Pancreas (tissue), 10 donors: ENCODE measurements at regions not wholly inside any gene's neighbourhood (a gene's known extent, or its start where the extent isn't known, plus 50 kb on each side); places are given as distances from the start of the nearest gene placed in this dataset.
"Not testable (repeated sequence)": the region's sequence is repeated elsewhere in the genome, so short reads cannot be mapped to it uniquely, and the experiment has no call there.

Experiments used
- ATAC-seq, 4 donors: fragments of 200-7000 bp; cut with Tn5 transposase; one replicate each; pipeline versions ENCODE4 v1.8.0 to v1.9.1; 2020; ENCODE audit warnings: mild to moderate bottlenecking in 4 of 4, moderate library complexity in 4 of 4
- DNase-seq, 6 donors: peaks; one replicate each; pipeline ENCODE4 v3.0.0-alpha.2; 2020
- FAIRE-seq: peaks from 2 replicates; lab custom pipeline; 2012; peaks lifted over from hg19 to GRCh38; lab: Jason Lieb, UNC
- H3K27ac ChIP-seq, 4 donors: fragments of 200-600 bp; sonication (generic); 1 replicate in 3 of 4; 2 replicates in 1 of 4; pipeline versions ENCODE4 v1.5.0 to v1.8.0; 2020
- H3K27me3 ChIP-seq, 4 donors: fragments of 200-600 bp; one replicate each; pipeline ENCODE4 v1.8.0; 2021
- H3K36me3 ChIP-seq, 3 donors: fragments of 200-600 bp; sonication (generic) in 1 of 3; one replicate each; pipeline versions ENCODE4 v1.5.0 to v1.8.0; 2020 to 2021
- H3K4me1 ChIP-seq, 3 donors: fragments of 200-600 bp; one replicate each; pipeline ENCODE4 v1.8.0; 2021
- H3K4me3 ChIP-seq, 4 donors: fragments of 200-600 bp; sonication (generic) in 2 of 4; one replicate each; pipeline versions ENCODE4 v1.5.0 to v1.8.0; 2020 to 2021
- H3K9me3 ChIP-seq, 4 donors: fragments of 200-600 bp; one replicate each; pipeline ENCODE4 v1.8.0; 2021
- CTCF ChIP-seq, 4 donors: fragments of 200-600 bp; sonication (generic) in 3 of 4; IDR thresholded peaks; one replicate each; pipeline versions ENCODE4 v1.5.0 to v1.8.0; 2021; ENCODE audit warnings: antibody characterized with exemption in 4 of 4
- WGBS, 2 donors: extraction: QIAGEN DNeasy Blood & Tissue Kit; methylation state at CpG; one replicate each; pipeline ENCODE4 v1.1.7; 2013; 5-methylcytosine and 5-hydroxymethylcytosine counted together
- intact Hi-C, 3 donors: fragments of 100-400 bp; cut with DNase I; formaldehyde crosslinking; loops; one replicate each; pipeline versions ENCODE4 v1.11.1 to v1.14.2; 2022
- donor health status: healthy with polysubstance abuse.
- donor health status: DM: no; HTN: no; CAD: no; lungs with moderate emphysema.
- donor health status: DM: no; HTN: no; CAD: no.
- donor health status: control.
- donor health status: control.
- donor health status: Bipolar disorder and iron deficiency.
- donor health status: DM: yes; HTN: yes; CAD: no.
- donor health status: DM: no; HTN: no; CAD: no.
- donor health status: DM: no; HTN: no; CAD: no.
- donor health status: DM: yes; HTN: yes; CAD: no.

- FAIRE-seq, DNase-seq: not testable (repeated sequence)
These were observed 97.5 kb downstream of the ZNF664 start for GRCh38 chr12:124070394-124071074.

GRCh38 chr12:124071075-124071443, 98.0 kb downstream of the ZNF664 start:
- Histone ChIP-seq H3K9me3 (no peaks in the 10 kb centered on the region), H3K36me3 (no peaks in the 10 kb centered on the region), H3K27me3 (no peaks in the 10 kb centered on the region), H3K4me1 (no peaks in the 10 kb centered on the region), H3K4me3 (no peak overlapping the region), H3K27ac (no peak overlapping the region)
- no peak for FAIRE-seq
- no peak for DNase-seq
- TF ChIP-seq CTCF (IDR thresholded peaks at IDR 0.05) = no peak
- intact Hi-C loops = loop anchor here in 1 of 3 donors (10.0 kb wide), 1 partner anchor 204 kb away; no protein-coding TSS in a partner anchor
- no peak for ATAC-seq
- WGBS, 2 donors = 79 to 82% methylated on average over 3 of the region's 3 CpGs

More at GRCh38 chr12:124070394-124071074, 97.5 kb downstream of the ZNF664 start:
- not testable (repeated sequence) for H3K4me3 ChIP-seq, H3K36me3 ChIP-seq, H3K4me1 ChIP-seq, H3K9me3 ChIP-seq, H3K27me3 ChIP-seq, ATAC-seq, H3K27ac ChIP-seq
- intact Hi-C loops = loop anchor here in 1 of 3 donors (10.0 kb wide), 1 partner anchor 204 kb away; no protein-coding TSS in a partner anchor
- 92 to 95% methylated on average over 7 of the region's 7 CpGs for whole genome bisulfite sequencing, 2 donors

GRCh38 chr12:124073356-124074035, 100.5 kb downstream of the ZNF664 start:
- no peak for ATAC-seq
- no peaks in the 10 kb centered on the region for H3K36me3 ChIP-seq
- H3K4me1 ChIP-seq = no peaks in the 10 kb centered on the region
- WGBS, 2 donors = 89 to 90% methylated on average over 8 of the region's 8 CpGs
- H3K27ac ChIP-seq = no peak overlapping the region
- TF ChIP-seq CTCF (IDR thresholded peaks at IDR 0.05) = no peak
- no peak for DNase-seq
- no peak overlapping the region for H3K4me3 ChIP-seq
- H3K27me3 ChIP-seq = no peaks in the 10 kb centered on the region
- FAIRE-seq = no peak
- intact Hi-C loops = loop anchor here in 1 of 3 donors (10.0 kb wide), 1 partner anchor 201 kb away; no protein-coding TSS in a partner anchor
- no peaks in the 10 kb centered on the region for H3K9me3 ChIP-seq

- DNase-seq = no peak
- H3K9me3 ChIP-seq = no peaks in the 10 kb centered on the region
- no peaks in the 10 kb centered on the region for H3K27me3 ChIP-seq
- no peak for TF ChIP-seq CTCF (IDR thresholded peaks at IDR 0.05)
- H3K4me1 ChIP-seq = no peaks in the 10 kb centered on the region
- 81 to 90% methylated on average over 4 of the region's 4 CpGs for WGBS, 2 donors
- H3K4me3 ChIP-seq = no peak overlapping the region
- no peak overlapping the region for H3K27ac ChIP-seq
- intact Hi-C loops = loop anchor here in 1 of 3 donors (10.0 kb wide), 1 partner anchor 199 kb away; no protein-coding TSS in a partner anchor
- no peak for FAIRE-seq
- no peak for ATAC-seq
- H3K36me3 ChIP-seq = no peaks in the 10 kb centered on the region
These were observed 102.8 kb downstream of the ZNF664 start for GRCh38 chr12:124075841-124076240.

- no peak overlapping the region for H3K4me3 ChIP-seq
- intact Hi-C loops = loop anchor here in 1 of 3 donors (10.0 kb wide), 1 partner anchor 197 kb away; no protein-coding TSS in a partner anchor
- H3K4me1 ChIP-seq = no peaks in the 10 kb centered on the region
- H3K27me3 ChIP-seq = no peaks in the 10 kb centered on the region
- H3K36me3 ChIP-seq = no peaks in the 10 kb centered on the region
- no peak overlapping the region for H3K27ac ChIP-seq
- ATAC-seq (no peak), FAIRE-seq (no peak), DNase-seq (no peak)
- no peak for TF ChIP-seq CTCF (IDR thresholded peaks at IDR 0.05)
- WGBS, 2 donors = 94 to 97% methylated on average over 9 of the region's 9 CpGs
- H3K9me3 ChIP-seq = no peaks in the 10 kb centered on the region
These were observed 104.7 kb downstream of the ZNF664 start for GRCh38 chr12:124077701-124078100.
